ENCODE measurements at regions not wholly inside any gene's neighbourhood (a gene's known extent, or its start where the extent isn't known, plus 50 kb on each side); places are given as distances from the start of the nearest gene placed in this dataset.

GRCh38 chr7:20896996-20897395 is 110.3 kb upstream of the SP8 start:
- H4K20me1 ChIP-seq (ENCODE audit: low read length): no peaks in the 10 kb centered on the region
- intact Hi-C loops (cut with micrococcal nuclease): no loop called here
- no peak overlapping the region for H3K4me2 ChIP-seq (ENCODE audit: low read length)
- TF ChIP-seq EZH2 (IDR thresholded peaks at IDR 0.05; ENCODE audit: low read length, unreplicated experiment) (no peak), CTCF (conservative IDR thresholded peaks at IDR 0.05; ENCODE audit: low read depth, low read length) (no peak), EZH2phosphoT487 (IDR thresholded peaks at IDR 0.05; ENCODE audit: borderline replicate concordance, low read length) (no peak)
- 0 out of 2 replicates have a peak, but pooled peaks cover 7% of the 10 kb centered on the region for H3K27me3 ChIP-seq (ENCODE audit: low read length)
- H3K36me3 ChIP-seq (ENCODE audit: low read depth, low read length): no peaks in the 10 kb centered on the region
- ATAC-seq (no peak), DNase-seq (peak; percentile 51)
- no peak overlapping the region for H3K9ac ChIP-seq (ENCODE audit: low read length)
- H3K79me2 ChIP-seq (ENCODE audit: low read length): no peaks in the 10 kb centered on the region
- H3K9me3 ChIP-seq (ENCODE audit: low read length): no peaks in the 10 kb centered on the region
- no peaks in the 10 kb centered on the region for H3F3A ChIP-seq (ENCODE audit: low read length, unreplicated experiment)
- H3K4me1 ChIP-seq (ENCODE audit: insufficient read depth, low read length): peaks cover 20% of the 10 kb centered on the region
- no peak overlapping the region for H2AFZ ChIP-seq (ENCODE audit: low read length)
- CTCF ChIA-PET: no interaction called here
- POLR2A ChIA-PET (ENCODE audit: unreplicated experiment): no interaction called here
- H3K4me3 ChIP-seq (ENCODE audit: low read length): no peak overlapping the region
- H3K27ac ChIP-seq (ENCODE audit: low read length): peak overlapping the region; percentile 77; the same call in 1 of the 2 replicates
- no TSS peak for BruUV-seq (replicated peaks)
- H3K9me2 ChIP-seq (replicated peaks; ENCODE audit: low read length): no peaks in the 10 kb centered on the region

GRCh38 chr7:20906801-20907453 is 120.2 kb upstream of the SP8 start:
- 0 out of 2 replicates have a peak, but pooled peaks cover 4% of the 10 kb centered on the region for H3K4me1 ChIP-seq (ENCODE audit: insufficient read depth, low read length)
- H3K79me2 ChIP-seq (ENCODE audit: low read length): no peaks in the 10 kb centered on the region
- ATAC-seq (no peak), DNase-seq (no peak)
- intact Hi-C loops (cut with micrococcal nuclease): no loop called here
- ChIA-PET POLR2A (ENCODE audit: unreplicated experiment) (no interaction called here), CTCF (no interaction called here)
- no peaks in the 10 kb centered on the region for H3F3A ChIP-seq (ENCODE audit: low read length, unreplicated experiment)
- H3K36me3 ChIP-seq (ENCODE audit: low read depth, low read length): no peaks in the 10 kb centered on the region
- H4K20me1 ChIP-seq (ENCODE audit: low read length): no peaks in the 10 kb centered on the region
- no peak overlapping the region for H3K9ac ChIP-seq (ENCODE audit: low read length)
- no peak for TF ChIP-seq EZH2phosphoT487 (IDR thresholded peaks at IDR 0.05; ENCODE audit: borderline replicate concordance, low read length)
- no peak for TF ChIP-seq EZH2 (IDR thresholded peaks at IDR 0.05; ENCODE audit: low read length, unreplicated experiment)
- no peak for TF ChIP-seq CTCF (conservative IDR thresholded peaks at IDR 0.05; ENCODE audit: low read depth, low read length)
- H3K27ac ChIP-seq (ENCODE audit: low read length): no peak overlapping the region
- no peak overlapping the region for H3K4me2 ChIP-seq (ENCODE audit: low read length)
- H3K9me2 ChIP-seq (replicated peaks; ENCODE audit: low read length): no peaks in the 10 kb centered on the region
- BruUV-seq (replicated peaks): no TSS peak
- no peaks in the 10 kb centered on the region for H3K9me3 ChIP-seq (ENCODE audit: low read length)
- H3K4me3 ChIP-seq (ENCODE audit: low read length): no peak overlapping the region
- H3K27me3 ChIP-seq (ENCODE audit: low read length): no peaks in the 10 kb centered on the region; the same call in 1 of the 2 replicates
- no peak overlapping the region for H2AFZ ChIP-seq (ENCODE audit: low read length)

- intact Hi-C loops (cut with micrococcal nuclease): no loop called here
- CTCF ChIA-PET: no interaction called here
These were observed 124.4 kb upstream of the SP8 start for GRCh38 chr7:20911081-20911480.

More at GRCh38 chr7:20911081-20911480, 124.4 kb upstream of the SP8 start:
- H3K36me3 ChIP-seq (ENCODE audit: low read depth, low read length): no peaks in the 10 kb centered on the region
- H3K27me3 ChIP-seq (ENCODE audit: low read length): peaks cover 13% of the 10 kb centered on the region; the same call in 1 of the 2 replicates
- no peak overlapping the region for H3K27ac ChIP-seq (ENCODE audit: low read length)
- BruUV-seq (replicated peaks): no TSS peak
- no peaks in the 10 kb centered on the region for H3F3A ChIP-seq (ENCODE audit: low read length, unreplicated experiment)
- 0 out of 2 replicates have a peak, but pooled peaks cover 4% of the 10 kb centered on the region for H3K4me1 ChIP-seq (ENCODE audit: insufficient read depth, low read length)
- H4K20me1 ChIP-seq (ENCODE audit: low read length): no peaks in the 10 kb centered on the region
- H3K79me2 ChIP-seq (ENCODE audit: low read length): no peaks in the 10 kb centered on the region
- DNase-seq (no peak), ATAC-seq (no peak)
- POLR2A ChIA-PET (ENCODE audit: unreplicated experiment): no interaction called here
- no peaks in the 10 kb centered on the region for H3K9me2 ChIP-seq (replicated peaks; ENCODE audit: low read length)
- no peak overlapping the region for H2AFZ ChIP-seq (ENCODE audit: low read length)
- TF ChIP-seq EZH2 (IDR thresholded peaks at IDR 0.05; ENCODE audit: low read length, unreplicated experiment) (no peak), EZH2phosphoT487 (IDR thresholded peaks at IDR 0.05; ENCODE audit: borderline replicate concordance, low read length) (no peak), CTCF (conservative IDR thresholded peaks at IDR 0.05; ENCODE audit: low read depth, low read length) (no peak)
- H3K9me3 ChIP-seq (ENCODE audit: low read length): no peaks in the 10 kb centered on the region
- no peak overlapping the region for H3K4me3 ChIP-seq (ENCODE audit: low read length)
- no peak overlapping the region for H3K4me2 ChIP-seq (ENCODE audit: low read length)
- no peak overlapping the region for H3K9ac ChIP-seq (ENCODE audit: low read length)
